ENCODE measurements at regions not wholly inside any gene's neighbourhood (a gene's known extent, or its start where the extent isn't known, plus 50 kb on each side); places are given as distances from the start of the nearest gene placed in this dataset.

- intact Hi-C loops (cut with DNase I; ENCODE audit: low total_unique reads), result no loop called here
- no peak for DNase-seq (ENCODE audit: low spot score in 2 of 2)
- 45 to 57% methylated on average over 1 of the region's 1 CpG for WGBS, 2 donors
- no peak for TF ChIP-seq CTCF (IDR thresholded peaks at IDR 0.05)
- no peak for TF ChIP-seq POLR2A (IDR thresholded peaks at IDR 0.05)
- H3K4me3 ChIP-seq (ENCODE audit: low read depth, poor library complexity, severe bottlenecking), result no peak overlapping the region
Measured at GRCh38 chr1:60146884-60147283, 73.3 kb upstream of the C1orf87 start.

GRCh38 chr1:60145771-60146170, 72.2 kb upstream of the C1orf87 start:
- no peak overlapping the region for H3K4me3 ChIP-seq (ENCODE audit: low read depth, poor library complexity, severe bottlenecking)
- 83 to 90% methylated on average over 1 of the region's 1 CpG for WGBS, 2 donors
- DNase-seq (ENCODE audit: low spot score in 2 of 2), result no peak
- intact Hi-C loops (cut with DNase I; ENCODE audit: low total_unique reads), result no loop called here
- TF ChIP-seq CTCF (IDR thresholded peaks at IDR 0.05), result no peak
- TF ChIP-seq POLR2A (IDR thresholded peaks at IDR 0.05), result no peak

- TF ChIP-seq POLR2A (IDR thresholded peaks at IDR 0.05), result no peak
- no peak for TF ChIP-seq CTCF (IDR thresholded peaks at IDR 0.05)
- 88 to 90% methylated on average over 1 of the region's 1 CpG for WGBS, 2 donors
- H3K4me3 ChIP-seq (ENCODE audit: low read depth, poor library complexity, severe bottlenecking), result no peak overlapping the region
- DNase-seq (ENCODE audit: low spot score in 2 of 2), result no peak
- intact Hi-C loops (cut with DNase I; ENCODE audit: low total_unique reads), result no loop called here
Measured at GRCh38 chr1:60141743-60142142, 68.2 kb upstream of the C1orf87 start.

- 87 to 93% methylated on average over 4 of the region's 4 CpGs for WGBS, 2 donors
- no peak for TF ChIP-seq POLR2A (IDR thresholded peaks at IDR 0.05)
- intact Hi-C loops (cut with DNase I; ENCODE audit: low total_unique reads), result no loop called here
- H3K4me3 ChIP-seq (ENCODE audit: low read depth, poor library complexity, severe bottlenecking), result no peak overlapping the region
- DNase-seq (ENCODE audit: low spot score in 2 of 2), result no peak
Measured at GRCh38 chr1:60141276-60141675, 67.7 kb upstream of the C1orf87 start.

GRCh38 chr1:60137406-60137805, 63.8 kb upstream of the C1orf87 start:
- WGBS, 2 donors, result 40 to 57% methylated on average over 2 of the region's 2 CpGs
- intact Hi-C loops (cut with DNase I; ENCODE audit: low total_unique reads), result no loop called here
- H3K4me3 ChIP-seq (ENCODE audit: low read depth, poor library complexity, severe bottlenecking), result no peak overlapping the region
- no peak for DNase-seq (ENCODE audit: low spot score in 2 of 2)
- TF ChIP-seq POLR2A (IDR thresholded peaks at IDR 0.05), result no peak
- no peak for TF ChIP-seq CTCF (IDR thresholded peaks at IDR 0.05)

GRCh38 chr1:60136395-60136794, 62.8 kb upstream of the C1orf87 start:
- H3K4me3 ChIP-seq (ENCODE audit: low read depth, poor library complexity, severe bottlenecking), result no peak overlapping the region
- WGBS, 2 donors, result 73 to 76% methylated on average over 1 of the region's 1 CpG
- no peak for DNase-seq (ENCODE audit: low spot score in 2 of 2)
- intact Hi-C loops (cut with DNase I; ENCODE audit: low total_unique reads), result no loop called here
- no peak for TF ChIP-seq POLR2A (IDR thresholded peaks at IDR 0.05)
- no peak for TF ChIP-seq CTCF (IDR thresholded peaks at IDR 0.05)

Measured in lower leg skin (tissue), 4 donors.